H1 (cell line): ENCODE measurements at regions not wholly inside any gene's neighbourhood (a gene's known extent, or its start where the extent isn't known, plus 50 kb on each side); places are given as distances from the start of the nearest gene placed in this dataset.

Source experiments
- HDAC2 ChIP-seq, 2 experiments: fragments of 300-600 bp in 1 of 2; sonication (generic) in 1 of 2; IDR thresholded peaks; 2 replicates each; pipeline ENCODE4 v1.6.1; 2011 to 2012; ENCODE audit warnings: low read depth in 2 of 2, low read length in 2 of 2, mild to moderate bottlenecking in 2 of 2, moderate library complexity in 2 of 2, borderline replicate concordance in 1 of 2, inconsistent platforms in 1 of 2
- JUND ChIP-seq: IDR thresholded peaks from 2 replicates; pipeline ENCODE4 v1.6.1; 2011; ENCODE audit warnings: mild to moderate bottlenecking, improper control_type of control experiment, low read length
- NANOG ChIP-seq: IDR thresholded peaks from 2 replicates; pipeline ENCODE4 v1.6.1; 2011; ENCODE audit warnings: low read length, low read depth, mild to moderate bottlenecking, inconsistent platforms; ENCODE audit not compliant: insufficient read depth, poor library complexity, severe bottlenecking
- SP1 ChIP-seq: IDR thresholded peaks from 2 replicates; pipeline ENCODE4 v1.6.1; 2011; ENCODE audit warnings: low read depth, low read length

DNA sequence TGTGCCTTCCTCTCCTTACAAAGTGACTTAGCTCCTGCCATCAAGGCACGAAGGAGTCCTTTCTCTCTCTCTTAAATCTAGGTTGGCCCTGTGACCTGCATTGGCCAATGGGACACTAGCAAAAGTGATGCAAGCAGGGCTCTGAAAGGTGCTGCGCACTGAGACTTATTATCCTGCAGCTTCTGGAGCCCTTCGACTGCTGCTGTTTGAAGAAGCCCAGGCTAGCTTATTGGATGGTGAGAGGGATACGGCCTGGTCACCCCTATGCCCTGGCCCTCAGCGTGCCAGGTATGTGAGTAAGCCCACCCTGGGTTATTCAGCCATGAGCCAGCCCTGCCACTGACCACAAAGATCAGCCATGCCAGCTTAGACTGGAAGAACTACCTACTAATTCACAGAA is 74.5 kb upstream of the GGTLC1 start (continued):
- TF ChIP-seq JUND (no peak), SP1 (no peak), HDAC2 (IDR thresholded peaks at IDR 0.05; ENCODE audit: borderline replicate concordance in 1 of 2, low read depth in 2 of 2, low read length in 2 of 2) (no peak), NANOG (no peak)
